ENCODE measurements at regions not wholly inside any gene's neighbourhood (a gene's known extent, or its start where the extent isn't known, plus 50 kb on each side); places are given as distances from the start of the nearest gene placed in this dataset.
A peak's percentile ranks its signal among the peaks of the same experiment; 100 is the strongest.

DNA sequence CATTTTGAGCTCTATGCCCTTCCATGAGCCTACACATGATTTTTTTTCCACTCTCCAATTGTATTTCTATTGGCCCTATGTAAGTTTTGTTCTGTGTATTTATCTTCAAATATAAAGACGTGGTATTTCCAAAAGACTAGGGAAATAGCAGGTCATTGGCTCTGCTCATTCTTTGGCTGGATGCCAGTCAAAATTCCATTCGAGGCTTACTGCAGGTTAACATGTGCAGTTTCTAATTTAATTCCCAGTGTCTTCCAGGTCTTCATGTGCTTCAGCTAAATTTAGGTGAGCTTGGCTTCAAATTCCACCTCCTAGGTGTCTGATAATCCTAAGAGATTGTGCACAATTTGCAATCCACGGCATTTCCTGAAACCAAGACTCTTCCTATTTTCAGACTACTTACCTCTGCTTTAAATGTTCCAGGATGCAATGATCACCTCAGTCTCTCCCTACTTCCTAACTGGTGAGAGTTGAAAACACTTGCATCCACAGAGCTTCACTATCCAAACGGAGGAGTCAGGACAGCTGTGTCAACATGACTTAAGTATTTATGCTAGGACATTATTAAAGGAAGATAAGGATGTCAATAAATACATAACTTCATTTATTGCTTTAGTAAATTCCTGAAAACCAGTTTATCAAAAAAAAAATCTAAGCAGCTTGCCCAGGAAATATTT lies 236.1 kb downstream of the COL12A1 start:
- Histone ChIP-seq H3K27me3 (ENCODE audit: insufficient read depth, low read length) (no peaks in the 10 kb centered on the region), H3K9me3 (ENCODE audit: insufficient read depth, low read depth, low read length) (peaks cover 3% of the 10 kb centered on the region), H3K14ac (ENCODE audit: low read length) (no peak overlapping the region), H3K18ac (ENCODE audit: low read length) (no peak overlapping the region), H3K36me3 (ENCODE audit: control insufficient read depth in 1 of 2, insufficient read depth in 2 of 2, low read length in 2 of 2) (no peaks in the 10 kb centered on the region), H3K9ac (ENCODE audit: low read length) (no peak overlapping the region), H2BK120ac (ENCODE audit: insufficient read depth, low read length, poor library complexity) (no peak overlapping the region), H3K27ac (ENCODE audit: low read depth, low read length) (no peak overlapping the region), H3K79me2 (ENCODE audit: control insufficient read depth, insufficient read depth, low read length, poor library complexity) (no peaks in the 10 kb centered on the region), H2AK5ac (ENCODE audit: low read length) (no peak overlapping the region), H3K4ac (ENCODE audit: low read depth, low read length) (no peak overlapping the region), H3K4me3 (ENCODE audit: low read depth, low read length) (no peak overlapping the region), H2BK12ac (ENCODE audit: low read length) (no peak overlapping the region), H3K4me1 (ENCODE audit: control insufficient read depth in 1 of 2, insufficient read depth in 2 of 2, low read length in 2 of 2) (no peaks in the 10 kb centered on the region), H2AFZ (ENCODE audit: insufficient read depth, low read length, poor library complexity) (no peak overlapping the region), H4K12ac (ENCODE audit: low read depth, low read length) (no peak overlapping the region), H3K23ac (ENCODE audit: low read length) (no peak overlapping the region), H4K8ac (ENCODE audit: low read depth, low read length) (no peak overlapping the region), H3K79me1 (ENCODE audit: low read length) (no peaks in the 10 kb centered on the region), H2BK5ac (ENCODE audit: low read depth, low read length, poor library complexity) (no peak overlapping the region), H4K91ac (ENCODE audit: low read depth, low read length) (no peak overlapping the region), H3K4me2 (ENCODE audit: low read length) (no peak overlapping the region)
- WGBS (ENCODE audit: extremely low coverage, insufficient coverage, insufficient read length): no CpG with 5 or more reads among the region's 4 CpGs
- peak in 1 of 2 donors; percentile 1 for DNase-seq

DNA sequence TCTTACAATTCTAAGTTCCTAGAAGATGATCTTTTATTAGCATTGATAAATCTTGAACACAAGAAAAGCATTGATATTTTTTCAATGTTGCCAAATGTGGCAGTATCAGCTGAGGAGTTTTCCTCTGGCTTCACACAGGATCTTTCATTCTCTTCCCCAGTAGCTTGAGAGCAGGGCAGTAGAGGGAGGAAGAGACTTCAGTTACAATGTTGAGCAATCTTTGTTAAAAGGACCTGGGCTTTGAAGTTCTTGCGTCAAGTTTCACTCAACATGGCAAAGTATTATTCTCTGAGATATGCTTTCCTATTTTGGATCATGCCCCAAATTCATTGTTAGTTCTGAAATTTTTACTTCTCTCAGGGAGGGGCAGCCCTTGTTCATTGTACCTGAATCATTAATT lies 238.0 kb downstream of the COL12A1 start:
- Histone ChIP-seq H3K36me3 (ENCODE audit: control insufficient read depth in 1 of 2, insufficient read depth in 2 of 2, low read length in 2 of 2) (no peaks in the 10 kb centered on the region), H3K4me1 (ENCODE audit: control insufficient read depth in 1 of 2, insufficient read depth in 2 of 2, low read length in 2 of 2) (no peaks in the 10 kb centered on the region), H2AK5ac (ENCODE audit: low read length) (no peak overlapping the region), H2AFZ (ENCODE audit: insufficient read depth, low read length, poor library complexity) (no peak overlapping the region), H3K9me3 (ENCODE audit: insufficient read depth, low read depth, low read length) (peaks cover 3% of the 10 kb centered on the region), H3K27ac (ENCODE audit: low read depth, low read length) (no peak overlapping the region), H3K79me2 (ENCODE audit: control insufficient read depth, insufficient read depth, low read length, poor library complexity) (no peaks in the 10 kb centered on the region), H3K14ac (ENCODE audit: low read length) (no peak overlapping the region), H3K9ac (ENCODE audit: low read length) (no peak overlapping the region), H3K4me3 (ENCODE audit: low read depth, low read length) (no peak overlapping the region), H3K79me1 (ENCODE audit: low read length) (no peaks in the 10 kb centered on the region), H2BK120ac (ENCODE audit: insufficient read depth, low read length, poor library complexity) (no peak overlapping the region), H3K18ac (ENCODE audit: low read length) (no peak overlapping the region), H3K4ac (ENCODE audit: low read depth, low read length) (no peak overlapping the region), H2BK12ac (ENCODE audit: low read length) (no peak overlapping the region), H3K23ac (ENCODE audit: low read length) (no peak overlapping the region), H4K91ac (ENCODE audit: low read depth, low read length) (no peak overlapping the region), H2BK5ac (ENCODE audit: low read depth, low read length, poor library complexity) (no peak overlapping the region), H3K4me2 (ENCODE audit: low read length) (no peak overlapping the region), H4K8ac (ENCODE audit: low read depth, low read length) (no peak overlapping the region), H3K27me3 (ENCODE audit: insufficient read depth, low read length) (no peaks in the 10 kb centered on the region), H4K12ac (ENCODE audit: low read depth, low read length) (no peak overlapping the region)
- no peak for DNase-seq
- WGBS (ENCODE audit: extremely low coverage, insufficient coverage, insufficient read length): no CpG with 5 or more reads among the region's 1 CpG

DNA sequence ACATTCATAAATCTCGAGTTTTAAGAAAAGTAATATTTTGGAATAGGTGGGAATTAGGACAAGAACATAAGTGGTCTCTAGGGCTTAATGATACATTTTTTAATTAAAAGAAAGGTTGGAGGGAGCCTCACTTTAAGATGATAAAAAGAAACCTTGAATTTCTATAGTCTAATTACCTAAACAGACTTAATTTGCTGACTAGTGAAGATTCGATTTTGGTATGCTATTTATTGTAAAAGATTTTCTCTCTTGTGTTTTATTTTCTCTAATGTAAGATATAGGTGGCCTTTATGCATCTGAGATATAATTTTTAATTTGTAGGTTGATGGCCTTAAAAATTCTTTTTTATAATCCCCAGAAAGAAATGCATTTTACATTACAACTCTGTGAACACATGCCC lies 239.1 kb downstream of the COL12A1 start:
- WGBS (ENCODE audit: extremely low coverage, insufficient coverage, insufficient read length): 100% methylated on average over 1 of the region's 2 CpGs
- Histone ChIP-seq H3K27me3 (ENCODE audit: insufficient read depth, low read length) (no peaks in the 10 kb centered on the region), H3K79me2 (ENCODE audit: control insufficient read depth, insufficient read depth, low read length, poor library complexity) (no peaks in the 10 kb centered on the region), H4K91ac (ENCODE audit: low read depth, low read length) (no peak overlapping the region), H2AK5ac (ENCODE audit: low read length) (no peak overlapping the region), H3K4me3 (ENCODE audit: low read depth, low read length) (no peak overlapping the region), H2BK5ac (ENCODE audit: low read depth, low read length, poor library complexity) (no peak overlapping the region), H3K23ac (ENCODE audit: low read length) (no peak overlapping the region), H3K27ac (ENCODE audit: low read depth, low read length) (no peak overlapping the region), H2AFZ (ENCODE audit: insufficient read depth, low read length, poor library complexity) (no peak overlapping the region), H3K9ac (ENCODE audit: low read length) (no peak overlapping the region), H4K12ac (ENCODE audit: low read depth, low read length) (no peak overlapping the region), H3K4me2 (ENCODE audit: low read length) (no peak overlapping the region), H4K8ac (ENCODE audit: low read depth, low read length) (no peak overlapping the region), H3K18ac (ENCODE audit: low read length) (no peak overlapping the region), H2BK120ac (ENCODE audit: insufficient read depth, low read length, poor library complexity) (no peak overlapping the region), H3K9me3 (ENCODE audit: insufficient read depth, low read depth, low read length) (peaks cover 3% of the 10 kb centered on the region), H3K36me3 (ENCODE audit: control insufficient read depth in 1 of 2, insufficient read depth in 2 of 2, low read length in 2 of 2) (no peaks in the 10 kb centered on the region), H3K14ac (ENCODE audit: low read length) (no peak overlapping the region), H3K4me1 (ENCODE audit: control insufficient read depth in 1 of 2, insufficient read depth in 2 of 2, low read length in 2 of 2) (no peaks in the 10 kb centered on the region), H3K79me1 (ENCODE audit: low read length) (no peaks in the 10 kb centered on the region), H3K4ac (ENCODE audit: low read depth, low read length) (no peak overlapping the region), H2BK12ac (ENCODE audit: low read length) (no peak overlapping the region)
- DNase-seq: no peak

DNA sequence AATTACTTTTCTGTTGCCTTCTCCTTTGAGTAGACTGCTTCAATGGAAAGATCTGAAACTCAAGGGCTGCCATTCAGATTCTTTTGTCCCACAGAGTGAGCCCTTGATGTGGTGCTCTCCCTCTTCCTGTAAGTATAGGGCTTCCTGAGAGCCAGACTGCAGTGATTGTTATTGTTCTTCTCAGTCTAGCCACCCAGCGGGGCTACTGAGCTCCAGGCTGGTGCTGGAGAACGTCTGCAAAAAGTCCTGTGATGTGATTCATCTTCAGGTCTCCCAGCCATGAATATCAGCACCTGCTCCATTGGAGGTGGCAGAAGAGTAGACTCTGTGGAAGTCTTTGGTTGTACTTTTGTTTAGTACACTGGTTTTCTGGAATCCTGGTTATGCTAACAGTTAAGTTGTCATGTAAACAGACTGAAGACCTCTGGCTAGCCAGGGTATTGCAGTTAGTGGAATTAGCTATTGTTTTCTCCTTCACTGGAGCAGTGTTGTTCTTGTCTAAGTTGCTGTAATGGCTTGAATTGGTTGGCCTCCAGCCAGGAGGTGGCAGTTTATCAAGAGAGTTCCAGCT lies 240.9 kb downstream of the COL12A1 start:
- Histone ChIP-seq H2AFZ (ENCODE audit: insufficient read depth, low read length, poor library complexity) (no peak overlapping the region), H3K23ac (ENCODE audit: low read length) (no peak overlapping the region), H3K9me3 (ENCODE audit: insufficient read depth, low read depth, low read length) (peaks cover 3% of the 10 kb centered on the region), H3K4me1 (ENCODE audit: control insufficient read depth in 1 of 2, insufficient read depth in 2 of 2, low read length in 2 of 2) (no peaks in the 10 kb centered on the region), H3K36me3 (ENCODE audit: control insufficient read depth in 1 of 2, insufficient read depth in 2 of 2, low read length in 2 of 2) (no peaks in the 10 kb centered on the region), H3K9ac (ENCODE audit: low read length) (no peak overlapping the region), H2BK5ac (ENCODE audit: low read depth, low read length, poor library complexity) (no peak overlapping the region), H3K4ac (ENCODE audit: low read depth, low read length) (no peak overlapping the region), H3K79me2 (ENCODE audit: control insufficient read depth, insufficient read depth, low read length, poor library complexity) (no peaks in the 10 kb centered on the region), H3K4me3 (ENCODE audit: low read depth, low read length) (no peak overlapping the region), H3K27ac (ENCODE audit: low read depth, low read length) (no peak overlapping the region), H3K27me3 (ENCODE audit: insufficient read depth, low read length) (no peaks in the 10 kb centered on the region), H4K91ac (ENCODE audit: low read depth, low read length) (no peak overlapping the region), H4K8ac (ENCODE audit: low read depth, low read length) (no peak overlapping the region), H2AK5ac (ENCODE audit: low read length) (no peak overlapping the region), H2BK120ac (ENCODE audit: insufficient read depth, low read length, poor library complexity) (no peak overlapping the region), H3K14ac (ENCODE audit: low read length) (no peak overlapping the region), H2BK12ac (ENCODE audit: low read length) (no peak overlapping the region), H3K18ac (ENCODE audit: low read length) (no peak overlapping the region), H3K79me1 (ENCODE audit: low read length) (no peaks in the 10 kb centered on the region), H4K12ac (ENCODE audit: low read depth, low read length) (no peak overlapping the region), H3K4me2 (ENCODE audit: low read length) (no peak overlapping the region)
- no CpG with 5 or more reads among the region's 2 CpGs for WGBS (ENCODE audit: extremely low coverage, insufficient coverage, insufficient read length)
- no peak for DNase-seq
